ENCODE measurements at regions not wholly inside any gene's neighbourhood (a gene's known extent, or its start where the extent isn't known, plus 50 kb on each side); places are given as distances from the start of the nearest gene placed in this dataset.

DNA sequence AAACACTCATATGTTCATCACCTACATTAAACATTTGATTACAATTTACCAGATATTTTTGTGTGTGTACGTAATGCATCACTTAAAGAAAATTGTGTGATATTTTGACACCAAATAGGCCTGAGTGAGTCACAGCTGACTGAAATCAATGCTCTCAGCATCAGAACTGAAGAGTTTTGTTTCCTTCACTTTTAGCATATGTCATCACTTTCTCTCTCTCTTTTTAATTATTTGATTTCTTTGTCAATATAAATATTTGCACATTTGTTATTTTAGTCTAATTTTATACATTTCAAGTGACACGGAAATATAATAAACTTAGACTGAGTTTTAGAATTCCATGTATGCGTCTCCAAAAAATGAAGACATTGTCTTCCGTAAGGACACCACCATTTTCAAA lies 545.3 kb downstream of the PTPRC start:
- no peak overlapping the region for H3K4me3 ChIP-seq (ENCODE audit: low read depth, low read length)
- TF ChIP-seq, protein P1, sequence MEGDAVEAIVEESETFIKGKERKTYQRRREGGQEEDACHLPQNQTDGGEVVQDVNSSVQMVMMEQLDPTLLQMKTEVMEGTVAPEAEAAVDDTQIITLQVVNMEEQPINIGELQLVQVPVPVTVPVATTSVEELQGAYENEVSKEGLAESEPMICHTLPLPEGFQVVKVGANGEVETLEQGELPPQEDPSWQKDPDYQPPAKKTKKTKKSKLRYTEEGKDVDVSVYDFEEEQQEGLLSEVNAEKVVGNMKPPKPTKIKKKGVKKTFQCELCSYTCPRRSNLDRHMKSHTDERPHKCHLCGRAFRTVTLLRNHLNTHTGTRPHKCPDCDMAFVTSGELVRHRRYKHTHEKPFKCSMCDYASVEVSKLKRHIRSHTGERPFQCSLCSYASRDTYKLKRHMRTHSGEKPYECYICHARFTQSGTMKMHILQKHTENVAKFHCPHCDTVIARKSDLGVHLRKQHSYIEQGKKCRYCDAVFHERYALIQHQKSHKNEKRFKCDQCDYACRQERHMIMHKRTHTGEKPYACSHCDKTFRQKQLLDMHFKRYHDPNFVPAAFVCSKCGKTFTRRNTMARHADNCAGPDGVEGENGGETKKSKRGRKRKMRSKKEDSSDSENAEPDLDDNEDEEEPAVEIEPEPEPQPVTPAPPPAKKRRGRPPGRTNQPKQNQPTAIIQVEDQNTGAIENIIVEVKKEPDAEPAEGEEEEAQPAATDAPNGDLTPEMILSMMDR (IDR thresholded peaks at IDR 0.05; ENCODE audit: low read depth, low read length) = no peak

- no peak overlapping the region for H3K4me3 ChIP-seq (ENCODE audit: low read depth, low read length)
- TF ChIP-seq, protein P1 (IDR thresholded peaks at IDR 0.05; ENCODE audit: low read depth, low read length) = no peak
Observed at GRCh38 chr1:199194862-199195261, 556.0 kb downstream of the PTPRC start.

GRCh38 chr1:199197695-199198094 lies 558.9 kb downstream of the PTPRC start:
- TF ChIP-seq, protein P1 (IDR thresholded peaks at IDR 0.05; ENCODE audit: low read depth, low read length) = no peak
- no peak overlapping the region for H3K4me3 ChIP-seq (ENCODE audit: low read depth, low read length)

GRCh38 chr1:199202331-199202730 lies 563.5 kb downstream of the PTPRC start:
- no peak overlapping the region for H3K4me3 ChIP-seq (ENCODE audit: low read depth, low read length)
- TF ChIP-seq, protein P1 (IDR thresholded peaks at IDR 0.05; ENCODE audit: low read depth, low read length) = no peak

- H3K4me3 ChIP-seq (ENCODE audit: low read depth, low read length) = no peak overlapping the region
- TF ChIP-seq, protein P1 (IDR thresholded peaks at IDR 0.05; ENCODE audit: low read depth, low read length) = no peak
Observed at GRCh38 chr1:199204231-199204630, 565.4 kb downstream of the PTPRC start.

- TF ChIP-seq, protein P1 (IDR thresholded peaks at IDR 0.05; ENCODE audit: low read depth, low read length) = no peak
Observed at GRCh38 chr1:199205740-199206441, 567.1 kb downstream of the PTPRC start.

DNA sequence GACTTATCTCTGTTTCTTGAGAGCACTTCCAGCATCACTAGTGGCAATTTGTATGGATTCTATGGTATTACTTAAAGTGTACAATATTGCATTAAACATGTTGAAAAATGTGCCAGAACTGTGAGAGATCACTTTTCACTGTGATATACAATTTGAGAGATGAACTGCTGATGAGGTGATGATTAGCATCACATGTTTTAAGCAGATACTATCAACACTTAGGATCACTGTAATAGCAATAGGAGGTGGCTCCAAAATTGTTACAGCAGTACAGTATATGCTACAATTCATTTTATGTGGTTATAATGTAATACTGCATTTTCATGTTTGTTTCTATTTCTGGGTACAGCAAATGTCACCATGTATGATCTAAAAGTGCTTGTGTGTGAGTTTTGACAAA lies 570.0 kb downstream of the PTPRC start:
- TF ChIP-seq, protein P1 (IDR thresholded peaks at IDR 0.05; ENCODE audit: low read depth, low read length) = no peak

More at GRCh38 chr1:199205740-199206441, 567.1 kb downstream of the PTPRC start:
- no peak overlapping the region for H3K4me3 ChIP-seq (ENCODE audit: low read depth, low read length)

More for the DNA sequence above, 570.0 kb downstream of the PTPRC start:
- no peak overlapping the region for H3K4me3 ChIP-seq (ENCODE audit: low read depth, low read length)
